ENCODE measurements at regions not wholly inside any gene's neighbourhood (a gene's known extent, or its start where the extent isn't known, plus 50 kb on each side); places are given as distances from the start of the nearest gene placed in this dataset.

DNA sequence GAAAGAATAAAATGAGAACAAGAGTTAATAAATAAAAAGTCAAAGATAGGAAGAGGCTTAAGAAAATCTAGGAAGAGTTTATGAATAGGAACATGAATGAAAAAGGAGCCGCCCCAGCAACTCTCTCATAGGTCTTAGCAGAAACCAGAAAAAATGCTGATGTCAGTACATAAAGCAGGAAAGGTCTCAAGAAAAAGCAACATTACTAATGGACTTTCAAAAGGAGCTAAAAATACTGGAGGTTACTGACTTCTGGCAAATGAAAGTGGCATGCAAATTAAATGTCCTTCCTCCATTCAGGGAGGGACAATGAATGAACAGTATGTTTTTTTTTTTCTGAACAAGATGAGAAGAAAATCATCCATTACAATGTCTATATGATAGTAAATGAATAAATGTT lies 387.6 kb downstream of the BRINP2 start:
- TF ChIP-seq, protein P1, sequence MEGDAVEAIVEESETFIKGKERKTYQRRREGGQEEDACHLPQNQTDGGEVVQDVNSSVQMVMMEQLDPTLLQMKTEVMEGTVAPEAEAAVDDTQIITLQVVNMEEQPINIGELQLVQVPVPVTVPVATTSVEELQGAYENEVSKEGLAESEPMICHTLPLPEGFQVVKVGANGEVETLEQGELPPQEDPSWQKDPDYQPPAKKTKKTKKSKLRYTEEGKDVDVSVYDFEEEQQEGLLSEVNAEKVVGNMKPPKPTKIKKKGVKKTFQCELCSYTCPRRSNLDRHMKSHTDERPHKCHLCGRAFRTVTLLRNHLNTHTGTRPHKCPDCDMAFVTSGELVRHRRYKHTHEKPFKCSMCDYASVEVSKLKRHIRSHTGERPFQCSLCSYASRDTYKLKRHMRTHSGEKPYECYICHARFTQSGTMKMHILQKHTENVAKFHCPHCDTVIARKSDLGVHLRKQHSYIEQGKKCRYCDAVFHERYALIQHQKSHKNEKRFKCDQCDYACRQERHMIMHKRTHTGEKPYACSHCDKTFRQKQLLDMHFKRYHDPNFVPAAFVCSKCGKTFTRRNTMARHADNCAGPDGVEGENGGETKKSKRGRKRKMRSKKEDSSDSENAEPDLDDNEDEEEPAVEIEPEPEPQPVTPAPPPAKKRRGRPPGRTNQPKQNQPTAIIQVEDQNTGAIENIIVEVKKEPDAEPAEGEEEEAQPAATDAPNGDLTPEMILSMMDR (IDR thresholded peaks at IDR 0.05), result no peak
- TF ChIP-seq POLR2A (IDR thresholded peaks at IDR 0.05), result no peak
